ENCODE measurements at regions not wholly inside any gene's neighbourhood (a gene's known extent, or its start where the extent isn't known, plus 50 kb on each side); places are given as distances from the start of the nearest gene placed in this dataset.

DNA sequence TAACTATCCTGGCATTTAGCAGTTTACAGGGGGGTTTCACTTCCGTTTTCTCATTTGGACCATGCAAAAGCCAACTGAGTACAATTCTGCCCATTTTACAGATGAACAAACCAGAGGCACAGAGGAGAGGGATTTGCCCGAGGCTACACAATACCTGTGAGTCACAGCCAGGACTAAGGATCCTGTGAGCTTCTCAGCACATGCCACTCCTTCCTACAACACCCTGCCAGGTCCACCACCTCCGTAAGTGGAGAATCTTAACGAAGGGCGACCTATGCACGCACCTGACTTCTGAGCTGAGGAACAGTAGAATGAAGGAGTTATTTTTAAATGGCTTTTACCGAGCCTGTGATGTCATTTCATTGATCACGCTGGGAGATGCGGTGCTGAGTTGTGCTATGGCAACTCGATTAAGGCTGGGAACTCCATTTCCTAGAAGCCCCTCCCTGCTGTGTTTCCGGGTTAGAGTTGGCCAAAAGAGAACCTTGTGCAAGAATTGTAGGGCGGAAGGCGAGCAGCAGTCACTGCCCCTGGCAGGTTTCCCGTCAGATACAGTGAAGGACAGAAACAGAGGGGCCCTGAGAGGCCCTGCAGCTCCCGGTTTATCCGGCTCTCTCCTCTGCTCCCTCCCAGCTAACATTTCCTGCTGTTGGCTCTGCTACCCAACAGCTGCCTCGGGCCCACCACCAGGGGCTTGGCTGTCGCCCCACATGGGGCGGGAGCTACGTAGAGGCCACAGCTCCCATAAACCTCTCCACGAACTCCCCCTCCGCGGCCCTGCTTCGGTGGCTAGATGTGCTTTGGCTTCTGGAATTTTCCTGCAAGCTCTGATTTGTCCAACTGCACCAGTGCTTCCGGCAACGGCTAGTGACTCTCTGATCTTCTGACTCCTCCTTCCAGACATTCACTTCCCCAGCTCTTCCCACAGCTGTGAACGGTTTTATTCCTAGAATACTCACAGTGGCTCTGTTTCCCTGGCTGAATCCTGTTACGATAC lies 75.1 kb upstream of the USP9X start:
- ChIA-PET CTCF (ENCODE audit: partially characterized antibody) (interaction anchor here (0.9 to 1.7 kb wide), 2 partner anchors 11 to 34 kb away, joined by 4 to 6 read pairs; no protein-coding TSS in a partner anchor), POLR2A (ENCODE audit: partially characterized antibody) (interaction anchor here (0.7 to 1.2 kb wide), 3 partner anchors 16 to 75 kb away, joined by 3 read pairs; partner anchors contain the start of gene USP9X)
- Histone ChIP-seq H3K9me3 (ENCODE audit: insufficient read depth in 2 of 2, low read depth in 1 of 2, low read length in 1 of 2) (no peaks in the 10 kb centered on the region), H3K4ac (replicated peaks; ENCODE audit: insufficient read length, low read depth, low read length) (no peak overlapping the region), H3K79me2 (ENCODE audit: control insufficient read depth in 1 of 2, insufficient read depth in 2 of 2, low read length in 2 of 2) (no peaks in the 10 kb centered on the region), H4K20me1 (replicated peaks in 1 of 2; ENCODE audit: control insufficient read depth in 1 of 2, insufficient read depth in 2 of 2, low read length in 2 of 2) (no peaks in the 10 kb centered on the region), H3K9ac (replicated peaks in 1 of 4; ENCODE audit: extremely low read depth in 1 of 4, low read depth in 3 of 4, low read length in 3 of 4) (no peak overlapping the region), H2AK5ac (ENCODE audit: low read depth, low read length) (no peak overlapping the region), H2BK120ac (replicated peaks; ENCODE audit: low read depth, low read length) (no peak overlapping the region), H3K4me2 (ENCODE audit: insufficient read depth in 1 of 2, low read depth in 2 of 2, low read length in 2 of 2) (no peak overlapping the region), H4K8ac (ENCODE audit: extremely low read depth, insufficient read depth, low read length) (no peak overlapping the region), H4K91ac (replicated peaks; ENCODE audit: insufficient read length, low read length) (peak overlapping the region; percentile 91), H2BK20ac (ENCODE audit: low read length) (peak overlapping the region; percentile 75; the same call in 1 of the 2 replicates), H2BK15ac (ENCODE audit: low read length) (no peak overlapping the region; the same call in 1 of the 2 replicates), H2BK12ac (ENCODE audit: low read depth, low read length) (no peak overlapping the region), H4K5ac (ENCODE audit: insufficient read length, low read depth, low read length) (peak overlapping the region; percentile 23), H3K4me1 (replicated peaks in 1 of 4; ENCODE audit: control insufficient read depth in 3 of 4, insufficient read depth in 4 of 4, low read length in 3 of 4) (peaks cover 0 to 7% (median 2%) of the 10 kb centered on the region in 4 experiments; a peak in 1 of 7 replicates), H3K4me3 (ENCODE audit: extremely low read depth in 1 of 4, insufficient read depth in 2 of 4, low read depth in 3 of 4, low read length in 4 of 4) (no peak overlapping the region), H3K27ac (ENCODE audit: low read depth, low read length) (0 out of 2 replicates have a peak overlapping the region, but pooled peaks have one; percentile 25), H3K56ac (replicated peaks; ENCODE audit: insufficient read length, low read depth, low read length) (no peak overlapping the region), H2AFZ (ENCODE audit: low read length) (peak overlapping the region; percentile 58; the same call in 1 of the 2 replicates), H3K36me3 (ENCODE audit: control insufficient read depth in 2 of 4, insufficient read depth in 4 of 4, low read length in 3 of 4) (no peaks in the 10 kb centered on the region), H2BK5ac (ENCODE audit: low read depth, low read length) (no peak overlapping the region; the same call in 1 of the 2 replicates), H3K14ac (ENCODE audit: insufficient read length) (no peak overlapping the region), H3K18ac (ENCODE audit: extremely low read depth, low read length) (peak overlapping the region; percentile 60), H3K27me3 (replicated peaks in 1 of 4; ENCODE audit: control insufficient read depth in 3 of 4, extremely low read depth in 1 of 4, insufficient read depth in 3 of 4, low read length in 3 of 4) (no peaks in the 10 kb centered on the region), H3K79me1 (ENCODE audit: low read depth, low read length) (no peaks in the 10 kb centered on the region), H3K23ac (ENCODE audit: insufficient read length) (no peak overlapping the region), H3K23me2 (ENCODE audit: low read depth, low read length) (no peaks in the 10 kb centered on the region)
- DNase-seq (ENCODE audit: low read depth in 1 of 2, low spot score in 2 of 2) (peak in 1 of 2 experiments; percentile 52), FAIRE-seq (no peak)
- WGBS, 2 experiments (ENCODE audit: extremely low coverage in 1 of 2, insufficient coverage in 1 of 2, insufficient read length in 1 of 2, insufficient replicate concordance in 2 of 2, low coverage in 1 of 2, low lambda C conversion rate in 2 of 2, missing lambda C conversion rate in 1 of 2): 77% methylated on average over 21 of the region's 28 CpGs; no CpG with 5 or more reads in 1 of the 2 experiments
- TF ChIP-seq MAFK (IDR thresholded peaks at IDR 0.05; ENCODE audit: low read depth, low read length) (no peak), KDM4A (IDR thresholded peaks at IDR 0.05; ENCODE audit: low read depth, low read length, severe bottlenecking) (no peak), KDM5A (IDR thresholded peaks at IDR 0.05; ENCODE audit: low read length) (no peak), BACH1 (IDR thresholded peaks at IDR 0.05; ENCODE audit: low read length) (no peak), SP4 (IDR thresholded peaks at IDR 0.05; ENCODE audit: low read length) (no peak), CTBP2 (IDR thresholded peaks at IDR 0.05; ENCODE audit: borderline replicate concordance, insufficient read depth, insufficient read length, low read length) (no peak), NRF1 (IDR thresholded peaks at IDR 0.05; ENCODE audit: low read depth, low read length) (no peak), POLR2AphosphoS5 (IDR thresholded peaks at IDR 0.05; ENCODE audit: low read depth, low read length) (no peak), RXRA (IDR thresholded peaks at IDR 0.05; ENCODE audit: insufficient read depth, low read depth, low read length) (no peak)
- TF ChIP-seq, protein P1, sequence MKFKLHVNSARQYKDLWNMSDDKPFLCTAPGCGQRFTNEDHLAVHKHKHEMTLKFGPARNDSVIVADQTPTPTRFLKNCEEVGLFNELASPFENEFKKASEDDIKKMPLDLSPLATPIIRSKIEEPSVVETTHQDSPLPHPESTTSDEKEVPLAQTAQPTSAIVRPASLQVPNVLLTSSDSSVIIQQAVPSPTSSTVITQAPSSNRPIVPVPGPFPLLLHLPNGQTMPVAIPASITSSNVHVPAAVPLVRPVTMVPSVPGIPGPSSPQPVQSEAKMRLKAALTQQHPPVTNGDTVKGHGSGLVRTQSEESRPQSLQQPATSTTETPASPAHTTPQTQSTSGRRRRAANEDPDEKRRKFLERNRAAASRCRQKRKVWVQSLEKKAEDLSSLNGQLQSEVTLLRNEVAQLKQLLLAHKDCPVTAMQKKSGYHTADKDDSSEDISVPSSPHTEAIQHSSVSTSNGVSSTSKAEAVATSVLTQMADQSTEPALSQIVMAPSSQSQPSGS (IDR thresholded peaks at IDR 0.05; ENCODE audit: low read length): no peak

All from H1 (cell line).